ENCODE measurements at regions not wholly inside any gene's neighbourhood (a gene's known extent, or its start where the extent isn't known, plus 50 kb on each side); places are given as distances from the start of the nearest gene placed in this dataset.

DNA sequence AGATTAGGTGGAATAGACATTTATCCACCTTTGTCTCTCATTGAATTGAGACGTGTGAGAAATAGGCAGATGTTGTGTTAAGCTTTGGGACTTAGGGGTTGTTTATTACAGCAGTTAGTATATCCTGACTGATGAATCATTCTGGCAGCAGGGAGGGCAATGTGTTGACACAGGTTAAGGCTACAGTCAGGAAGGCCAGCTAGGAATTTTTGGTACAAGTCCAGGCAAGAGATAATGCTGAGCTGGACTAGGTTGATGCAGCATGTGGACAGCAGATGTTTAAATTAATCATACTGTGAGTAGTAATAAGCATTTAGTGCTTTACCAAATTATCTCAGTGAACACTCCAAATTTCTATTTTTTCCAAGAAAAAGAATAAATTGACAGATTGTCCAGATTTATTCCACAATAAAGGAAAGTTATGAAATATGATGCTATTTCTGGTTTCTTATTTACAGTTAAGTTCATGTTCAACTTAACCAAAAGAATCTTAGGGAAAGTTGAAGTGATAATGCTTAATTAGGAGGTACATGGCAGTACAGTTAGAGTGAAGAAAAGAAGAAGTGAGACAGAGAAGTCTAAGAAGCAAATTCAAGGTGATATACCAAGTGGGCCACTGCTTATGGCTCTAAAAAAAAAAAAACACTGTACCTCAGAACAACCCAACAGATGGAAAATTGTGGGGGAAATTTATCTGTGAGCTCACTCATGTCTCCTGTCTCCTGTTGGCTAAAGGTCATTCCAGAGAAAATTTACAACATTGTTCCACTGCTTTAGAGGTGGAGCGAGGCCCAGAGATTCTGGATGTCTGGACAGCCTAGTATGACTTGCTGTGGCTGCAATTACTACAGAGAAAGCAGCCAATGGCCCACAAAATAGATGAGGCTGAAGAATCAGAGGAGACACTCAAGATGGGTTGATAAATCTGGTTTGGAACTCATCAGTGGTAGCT, 102.7 kb upstream of the C21orf91 start:
- TF ChIP-seq, protein P1, sequence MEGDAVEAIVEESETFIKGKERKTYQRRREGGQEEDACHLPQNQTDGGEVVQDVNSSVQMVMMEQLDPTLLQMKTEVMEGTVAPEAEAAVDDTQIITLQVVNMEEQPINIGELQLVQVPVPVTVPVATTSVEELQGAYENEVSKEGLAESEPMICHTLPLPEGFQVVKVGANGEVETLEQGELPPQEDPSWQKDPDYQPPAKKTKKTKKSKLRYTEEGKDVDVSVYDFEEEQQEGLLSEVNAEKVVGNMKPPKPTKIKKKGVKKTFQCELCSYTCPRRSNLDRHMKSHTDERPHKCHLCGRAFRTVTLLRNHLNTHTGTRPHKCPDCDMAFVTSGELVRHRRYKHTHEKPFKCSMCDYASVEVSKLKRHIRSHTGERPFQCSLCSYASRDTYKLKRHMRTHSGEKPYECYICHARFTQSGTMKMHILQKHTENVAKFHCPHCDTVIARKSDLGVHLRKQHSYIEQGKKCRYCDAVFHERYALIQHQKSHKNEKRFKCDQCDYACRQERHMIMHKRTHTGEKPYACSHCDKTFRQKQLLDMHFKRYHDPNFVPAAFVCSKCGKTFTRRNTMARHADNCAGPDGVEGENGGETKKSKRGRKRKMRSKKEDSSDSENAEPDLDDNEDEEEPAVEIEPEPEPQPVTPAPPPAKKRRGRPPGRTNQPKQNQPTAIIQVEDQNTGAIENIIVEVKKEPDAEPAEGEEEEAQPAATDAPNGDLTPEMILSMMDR (conservative IDR thresholded peaks at IDR 0.05; ENCODE audit: low read length) = no peak
- TF ChIP-seq EZH2phosphoT487 (IDR thresholded peaks at IDR 0.05; ENCODE audit: borderline replicate concordance) = no peak

Measured in Loucy (cell line).